ENCODE measurements at regions not wholly inside any gene's neighbourhood (a gene's known extent, or its start where the extent isn't known, plus 50 kb on each side); places are given as distances from the start of the nearest gene placed in this dataset.

- TF ChIP-seq CTCF (IDR thresholded peaks at IDR 0.05) (no peak), POLR2A (IDR thresholded peaks at IDR 0.05) (no peak)
These were observed 66.2 kb upstream of the CCND1 start for GRCh38 chr11:69574608-69575255.
